ENCODE measurements at regions not wholly inside any gene's neighbourhood (a gene's known extent, or its start where the extent isn't known, plus 50 kb on each side); places are given as distances from the start of the nearest gene placed in this dataset.

- H3K9me3 ChIP-seq (replicated peaks in 1 of 3): no peaks in the 10 kb centered on the region
- H3K4me1 ChIP-seq (replicated peaks in 1 of 2): peaks cover 8 to 20% of the 10 kb centered on the region in 2 donors
- H3K27me3 ChIP-seq: no peaks in the 10 kb centered on the region
- 46 to 64% (median 54%) methylated on average over 9 of the region's 9 CpGs for WGBS, 4 donors
- no peak for TF ChIP-seq POLR2A (IDR thresholded peaks at IDR 0.05)
- TF ChIP-seq, protein P1, sequence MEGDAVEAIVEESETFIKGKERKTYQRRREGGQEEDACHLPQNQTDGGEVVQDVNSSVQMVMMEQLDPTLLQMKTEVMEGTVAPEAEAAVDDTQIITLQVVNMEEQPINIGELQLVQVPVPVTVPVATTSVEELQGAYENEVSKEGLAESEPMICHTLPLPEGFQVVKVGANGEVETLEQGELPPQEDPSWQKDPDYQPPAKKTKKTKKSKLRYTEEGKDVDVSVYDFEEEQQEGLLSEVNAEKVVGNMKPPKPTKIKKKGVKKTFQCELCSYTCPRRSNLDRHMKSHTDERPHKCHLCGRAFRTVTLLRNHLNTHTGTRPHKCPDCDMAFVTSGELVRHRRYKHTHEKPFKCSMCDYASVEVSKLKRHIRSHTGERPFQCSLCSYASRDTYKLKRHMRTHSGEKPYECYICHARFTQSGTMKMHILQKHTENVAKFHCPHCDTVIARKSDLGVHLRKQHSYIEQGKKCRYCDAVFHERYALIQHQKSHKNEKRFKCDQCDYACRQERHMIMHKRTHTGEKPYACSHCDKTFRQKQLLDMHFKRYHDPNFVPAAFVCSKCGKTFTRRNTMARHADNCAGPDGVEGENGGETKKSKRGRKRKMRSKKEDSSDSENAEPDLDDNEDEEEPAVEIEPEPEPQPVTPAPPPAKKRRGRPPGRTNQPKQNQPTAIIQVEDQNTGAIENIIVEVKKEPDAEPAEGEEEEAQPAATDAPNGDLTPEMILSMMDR (IDR thresholded peaks at IDR 0.05): no peak
- DNase-seq: peak in 6 of 7 donors; percentile 34 to 75 (median 60)
- intact Hi-C loops (cut with DNase I): no loop called here
- H3K27ac ChIP-seq: peak overlapping the region in 4 of 5 donors; percentile 11 to 70 (median 58)
- no peak overlapping the region for H3K4me3 ChIP-seq
- H3K36me3 ChIP-seq (replicated peaks in 1 of 2): no peaks in the 10 kb centered on the region
Measured at GRCh38 chrX:10021461-10022272, 54.5 kb downstream of the CLDN34 start.

DNA sequence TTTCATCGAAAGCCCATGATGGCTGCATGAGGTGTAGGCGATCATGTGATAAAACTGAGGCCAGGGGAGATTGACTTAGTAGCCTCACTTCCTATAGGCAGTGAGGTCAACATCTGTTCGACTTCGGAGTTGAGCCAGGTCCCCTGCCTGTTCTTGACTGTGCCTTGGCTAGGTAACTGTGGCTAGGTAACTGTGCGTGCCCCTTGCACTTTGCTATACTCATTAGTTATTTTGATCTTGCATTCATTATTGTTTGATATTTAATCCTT lies 55.0 kb downstream of the CLDN34 start:
- DNase-seq: no peak
- intact Hi-C loops (cut with DNase I): no loop called here
- H3K4me3 ChIP-seq: no peak overlapping the region
- TF ChIP-seq POLR2A (IDR thresholded peaks at IDR 0.05): no peak
- TF ChIP-seq, protein P1 (IDR thresholded peaks at IDR 0.05): no peak
- H3K27me3 ChIP-seq: no peaks in the 10 kb centered on the region
- WGBS, 4 donors: 77 to 97% (median 89%) methylated on average over 5 of the region's 5 CpGs
- peak overlapping the region in 1 of 5 donors; percentile 57 for H3K27ac ChIP-seq
- peaks cover 8 to 15% of the 10 kb centered on the region in 2 donors for H3K4me1 ChIP-seq (replicated peaks in 1 of 2)
- no peaks in the 10 kb centered on the region for H3K36me3 ChIP-seq (replicated peaks in 1 of 2)
- H3K9me3 ChIP-seq (replicated peaks in 1 of 3): no peaks in the 10 kb centered on the region

GRCh38 chrX:10022580-10023245 lies 55.6 kb downstream of the CLDN34 start:
- no peaks in the 10 kb centered on the region for H3K36me3 ChIP-seq (replicated peaks in 1 of 2)
- peak in 6 of 7 donors; percentile 30 to 76 (median 51) for DNase-seq
- peak overlapping the region in 1 of 5 donors; percentile 57 for H3K27ac ChIP-seq
- 53 to 72% (median 60%) methylated on average over 10 of the region's 10 CpGs for WGBS, 4 donors
- TF ChIP-seq, protein P1 (IDR thresholded peaks at IDR 0.05): no peak
- no peak for TF ChIP-seq POLR2A (IDR thresholded peaks at IDR 0.05)
- no peaks in the 10 kb centered on the region for H3K9me3 ChIP-seq (replicated peaks in 1 of 3)
- H3K4me1 ChIP-seq (replicated peaks in 1 of 2): peaks cover 3 to 14% of the 10 kb centered on the region in 2 donors
- intact Hi-C loops (cut with DNase I): no loop called here
- H3K4me3 ChIP-seq: no peak overlapping the region
- no peaks in the 10 kb centered on the region for H3K27me3 ChIP-seq

GRCh38 chrX:10023821-10024220 lies 56.7 kb downstream of the CLDN34 start:
- Histone ChIP-seq H3K4me3 (no peak overlapping the region), H3K36me3 (replicated peaks in 1 of 2) (no peaks in the 10 kb centered on the region), H3K27ac (no peak overlapping the region), H3K27me3 (no peaks in the 10 kb centered on the region), H3K4me1 (replicated peaks in 1 of 2) (peaks cover 0 to 14% of the 10 kb centered on the region in 2 donors), H3K9me3 (replicated peaks in 1 of 3) (no peaks in the 10 kb centered on the region)
- DNase-seq: no peak
- 69 to 96% (median 87%) methylated on average over 7 of the region's 7 CpGs for WGBS, 4 donors
- TF ChIP-seq, protein P1 (IDR thresholded peaks at IDR 0.05): no peak
- TF ChIP-seq POLR2A (IDR thresholded peaks at IDR 0.05): no peak
- intact Hi-C loops (cut with DNase I): no loop called here
